ENCODE measurements at regions not wholly inside any gene's neighbourhood (a gene's known extent, or its start where the extent isn't known, plus 50 kb on each side); places are given as distances from the start of the nearest gene placed in this dataset.

DNA sequence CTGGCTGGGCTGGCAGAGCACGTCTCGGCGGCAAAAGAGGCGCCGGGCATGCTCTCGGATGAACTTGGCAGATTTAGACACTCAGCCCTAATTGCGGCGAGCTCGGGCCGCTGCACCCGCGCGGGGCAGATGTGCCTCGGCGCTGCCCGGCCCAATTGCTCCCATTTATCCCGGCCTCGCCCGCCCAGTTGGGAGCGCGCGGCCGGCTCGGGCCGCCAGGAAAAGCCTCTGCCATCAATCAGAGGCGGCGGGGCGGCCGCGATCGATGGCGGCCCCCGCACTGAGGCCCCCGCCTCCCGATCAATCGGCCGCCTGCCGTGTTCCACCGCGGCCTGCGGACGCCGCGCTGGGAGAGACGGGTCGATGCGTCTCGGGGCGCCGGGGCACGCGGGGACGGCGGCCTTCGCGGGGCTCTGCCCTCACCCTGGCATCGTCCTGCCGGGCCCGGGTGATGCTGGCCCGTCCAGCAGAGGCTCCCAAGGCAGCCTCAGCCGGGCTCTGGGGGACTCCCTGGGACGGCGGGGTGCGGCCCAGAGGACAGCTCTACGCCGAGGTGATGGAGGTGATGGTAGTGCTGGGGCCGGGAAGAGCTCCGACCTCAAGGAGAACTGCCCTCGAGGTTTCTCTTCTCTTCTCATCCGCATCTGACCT, 200.9 kb upstream of the N4BP1 start:
- ATAC-seq (no peak), DNase-seq (no peak)
- POLR2A ChIA-PET: no interaction called here
- no peak overlapping the region for H3K4me3 Mint-ChIP-seq
- H3K4me1 Mint-ChIP-seq: peaks cover 0 to 7% (median 2%) of the 10 kb centered on the region in 4 donors
- H3K27me3 Mint-ChIP-seq: peaks cover 25 to 49% (median 42%) of the 10 kb centered on the region in 5 donors
- peaks cover 0 to 12% (median 0%) of the 10 kb centered on the region in 3 donors for H3K36me3 Mint-ChIP-seq
- peaks cover 0 to 14% (median 5%) of the 10 kb centered on the region in 9 donors for H3K9me3 Mint-ChIP-seq
- H3K27ac Mint-ChIP-seq: no peak overlapping the region

DNA sequence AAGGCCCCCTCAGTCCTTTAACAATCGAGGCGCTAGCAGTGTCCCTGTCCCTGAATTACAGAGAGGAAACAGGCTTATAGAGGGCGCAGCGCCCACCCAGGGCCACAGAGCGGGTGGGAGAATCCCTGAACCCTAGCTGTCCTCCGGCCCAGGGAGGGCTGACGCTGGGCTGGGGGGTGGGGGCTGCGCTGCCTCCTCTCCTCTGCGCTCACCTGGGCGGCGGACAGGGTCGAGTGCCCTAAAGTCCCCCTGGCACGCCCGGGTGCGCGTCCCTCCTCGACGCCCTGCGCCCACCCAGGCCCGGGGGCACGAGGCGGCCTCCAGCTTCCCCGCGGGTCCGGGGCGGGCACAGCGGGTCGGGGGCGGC, 200.4 kb upstream of the N4BP1 start:
- peaks cover 0 to 17% (median 7%) of the 10 kb centered on the region in 9 donors for H3K9me3 Mint-ChIP-seq
- H3K27me3 Mint-ChIP-seq: peaks cover 26 to 49% (median 43%) of the 10 kb centered on the region in 5 donors
- DNase-seq (no peak), ATAC-seq (no peak)
- no peak overlapping the region for H3K4me3 Mint-ChIP-seq
- H3K27ac Mint-ChIP-seq: no peak overlapping the region
- peaks cover 0 to 7% (median 2%) of the 10 kb centered on the region in 4 donors for H3K4me1 Mint-ChIP-seq
- peaks cover 0 to 12% (median 0%) of the 10 kb centered on the region in 3 donors for H3K36me3 Mint-ChIP-seq
- POLR2A ChIA-PET: no interaction called here

DNA sequence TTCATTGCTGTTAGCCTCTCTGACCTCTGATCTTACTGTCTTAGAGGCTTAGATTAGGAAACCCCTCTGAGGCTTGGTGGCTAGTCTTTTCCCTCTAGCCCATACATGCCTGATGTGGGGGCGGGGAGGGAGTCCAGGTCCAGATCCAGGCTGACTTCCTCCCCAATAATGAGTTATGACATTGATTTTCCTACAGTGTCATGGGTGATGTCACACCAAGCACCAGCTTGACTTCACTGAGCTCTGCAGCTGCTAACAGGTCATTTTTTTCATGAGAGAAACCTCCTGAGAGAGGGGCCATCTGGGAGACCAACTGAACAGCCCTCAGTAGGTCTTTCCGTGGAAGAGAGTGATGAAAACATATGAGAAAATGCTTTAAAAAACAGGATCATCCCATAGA, 180.2 kb upstream of the N4BP1 start:
- no peak overlapping the region for H3K4me3 Mint-ChIP-seq
- H3K36me3 Mint-ChIP-seq: no peaks in the 10 kb centered on the region
- H3K9me3 Mint-ChIP-seq: peaks cover 0 to 13% (median 6%) of the 10 kb centered on the region in 9 donors
- peaks cover 0 to 33% (median 9%) of the 10 kb centered on the region in 5 donors for H3K27me3 Mint-ChIP-seq
- H3K4me1 Mint-ChIP-seq: no peaks in the 10 kb centered on the region
- POLR2A ChIA-PET: no interaction called here
- DNase-seq: no peak
- H3K27ac Mint-ChIP-seq: no peak overlapping the region
- no peak for ATAC-seq

DNA sequence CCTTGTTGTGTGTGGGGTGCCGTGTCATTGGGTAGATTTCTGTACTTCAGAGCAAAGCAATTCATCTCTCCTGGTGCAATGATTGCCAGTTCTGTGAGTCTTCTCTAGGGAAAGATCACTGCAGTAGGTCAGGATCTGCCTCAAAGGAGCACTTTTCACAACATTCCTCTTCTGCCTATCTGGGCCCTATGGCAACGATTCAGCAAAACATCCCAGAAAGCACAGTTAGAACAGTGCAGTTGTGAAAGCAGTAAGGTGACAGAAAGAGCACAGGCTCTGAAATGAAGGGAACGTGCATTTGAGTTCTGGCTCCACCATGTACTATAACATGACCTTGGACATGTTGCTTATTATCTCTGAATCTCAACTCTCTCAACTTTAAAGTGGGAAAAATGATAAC, 178.5 kb upstream of the N4BP1 start:
- no peak for ATAC-seq
- Mint-ChIP-seq H3K9me3 (peaks cover 0 to 13% (median 6%) of the 10 kb centered on the region in 9 donors), H3K27ac (no peak overlapping the region), H3K4me3 (no peak overlapping the region), H3K36me3 (no peaks in the 10 kb centered on the region), H3K27me3 (peaks cover 0 to 22% (median 5%) of the 10 kb centered on the region in 5 donors), H3K4me1 (no peaks in the 10 kb centered on the region)
- POLR2A ChIA-PET: no interaction called here
- DNase-seq: no peak

DNA sequence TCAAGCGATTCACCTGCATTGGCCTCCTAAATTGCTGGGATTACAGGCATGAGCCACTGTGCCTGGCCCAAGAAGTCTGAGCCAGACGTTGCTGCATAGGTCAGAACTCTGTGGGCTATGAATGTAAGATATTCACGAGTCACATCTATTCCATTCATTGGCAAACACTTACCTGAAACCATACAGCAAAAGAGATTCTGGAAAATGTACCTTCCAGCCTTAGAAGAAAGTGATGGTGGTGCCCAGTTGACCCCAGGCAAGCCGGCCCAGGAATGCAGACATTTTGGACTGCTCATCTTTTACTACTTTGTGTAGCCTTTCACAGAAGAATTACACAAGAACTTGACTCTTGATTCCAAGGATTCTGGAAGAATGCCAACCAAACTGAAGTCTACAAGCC, 135.6 kb upstream of the N4BP1 start:
- POLR2A ChIA-PET: interaction anchor here (0.7 kb wide), 1 partner anchor 20 kb away, joined by 4 read pairs; no protein-coding TSS in a partner anchor
- Mint-ChIP-seq H3K27ac (no peak overlapping the region), H3K9me3 (peaks cover 8 to 36% (median 17%) of the 10 kb centered on the region in 9 donors), H3K36me3 (peaks cover 2 to 12% (median 3%) of the 10 kb centered on the region in 3 donors), H3K27me3 (peaks cover 0 to 16% (median 6%) of the 10 kb centered on the region in 5 donors), H3K4me1 (no peaks in the 10 kb centered on the region), H3K4me3 (no peak overlapping the region)
- ATAC-seq (no peak), DNase-seq (no peak)

DNA sequence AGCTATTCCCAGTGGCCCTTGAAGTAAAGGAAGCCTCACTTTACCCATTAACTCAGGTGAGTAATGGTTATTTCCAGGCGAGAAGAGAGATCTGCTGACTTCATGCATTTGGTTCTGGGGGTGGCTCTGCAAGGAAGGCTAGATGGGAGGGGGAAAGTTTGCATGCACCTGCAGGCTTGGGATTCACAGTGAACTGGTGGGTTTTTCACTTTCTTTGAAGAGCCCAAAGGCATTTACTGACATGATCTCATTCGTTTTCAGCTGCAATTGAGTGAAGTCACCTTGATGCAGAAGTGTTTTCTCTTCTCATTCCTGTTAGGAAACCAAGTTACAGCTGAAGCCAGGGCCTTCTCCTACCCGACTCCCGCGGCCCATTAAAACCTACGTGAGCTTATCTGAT, 131.0 kb upstream of the N4BP1 start:
- DNase-seq: no peak
- H3K4me3 Mint-ChIP-seq: no peak overlapping the region

DNA sequence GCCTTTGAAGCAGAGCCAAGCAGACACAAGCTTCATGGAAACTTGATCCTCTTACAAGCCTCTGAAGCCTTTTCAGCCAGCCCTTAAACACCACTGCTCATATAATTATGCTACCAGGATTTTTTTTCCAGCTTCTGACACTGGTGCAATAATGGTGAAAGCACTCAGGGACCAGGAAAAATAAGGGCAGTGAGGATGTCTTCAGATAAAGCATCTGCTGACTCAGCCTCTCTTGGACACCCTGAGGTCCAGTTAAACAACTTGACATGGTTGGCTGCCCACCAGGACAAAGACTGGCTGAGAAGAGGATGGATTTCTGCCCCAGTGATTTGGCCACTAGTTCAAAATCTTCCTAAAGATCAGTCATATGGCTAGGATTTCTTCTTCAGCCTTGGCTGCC, 124.2 kb upstream of the N4BP1 start:
- H3K9me3 Mint-ChIP-seq: peaks cover 0 to 5% (median 2%) of the 10 kb centered on the region in 9 donors
- H3K27ac Mint-ChIP-seq: no peak overlapping the region
- H3K36me3 Mint-ChIP-seq: no peaks in the 10 kb centered on the region
- no peak overlapping the region for H3K4me3 Mint-ChIP-seq
- ATAC-seq (no peak), DNase-seq (no peak)
- peaks cover 0 to 2% (median 1%) of the 10 kb centered on the region in 5 donors for H3K27me3 Mint-ChIP-seq
- H3K4me1 Mint-ChIP-seq: no peaks in the 10 kb centered on the region
- POLR2A ChIA-PET: no interaction called here

More for the DNA sequence above, 131.0 kb upstream of the N4BP1 start:
- POLR2A ChIA-PET: no interaction called here
- Mint-ChIP-seq H3K27me3 (peaks cover 0 to 11% (median 1%) of the 10 kb centered on the region in 5 donors), H3K36me3 (peaks cover 2 to 4% (median 3%) of the 10 kb centered on the region in 3 donors), H3K4me1 (no peaks in the 10 kb centered on the region), H3K9me3 (peaks cover 0 to 18% (median 5%) of the 10 kb centered on the region in 9 donors), H3K27ac (no peak overlapping the region)
- ATAC-seq: no peak

DNA sequence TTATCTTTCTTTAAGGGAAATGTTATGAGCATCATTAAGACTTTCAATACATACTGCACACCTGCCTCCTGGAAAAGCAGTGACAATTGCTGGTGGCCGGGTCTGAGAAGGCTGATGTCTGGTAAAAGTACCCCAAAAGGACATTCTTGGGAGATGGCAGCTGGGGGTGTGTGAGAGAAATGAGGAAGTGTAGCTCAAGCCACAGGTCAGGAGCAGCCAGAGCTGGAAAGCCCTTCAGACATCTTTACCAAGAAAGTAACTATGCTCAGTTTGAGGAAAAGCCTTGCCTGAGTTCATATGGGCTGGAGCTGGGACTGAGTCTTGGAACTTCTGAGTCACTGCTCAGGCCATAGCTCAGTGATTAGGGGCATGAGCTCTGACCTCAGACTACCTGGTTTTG, 94.7 kb upstream of the N4BP1 start:
- H3K9me3 Mint-ChIP-seq: peaks cover 2 to 16% (median 8%) of the 10 kb centered on the region in 9 donors
- H3K4me1 Mint-ChIP-seq: peaks cover 0 to 1% (median 0%) of the 10 kb centered on the region in 4 donors
- no peak overlapping the region for H3K27ac Mint-ChIP-seq
- DNase-seq (no peak), ATAC-seq (no peak)
- H3K4me3 Mint-ChIP-seq: no peak overlapping the region
- peaks cover 6 to 12% (median 8%) of the 10 kb centered on the region in 5 donors for H3K27me3 Mint-ChIP-seq
- POLR2A ChIA-PET: no interaction called here
- H3K36me3 Mint-ChIP-seq: peaks cover 0 to 6% (median 0%) of the 10 kb centered on the region in 3 donors

DNA sequence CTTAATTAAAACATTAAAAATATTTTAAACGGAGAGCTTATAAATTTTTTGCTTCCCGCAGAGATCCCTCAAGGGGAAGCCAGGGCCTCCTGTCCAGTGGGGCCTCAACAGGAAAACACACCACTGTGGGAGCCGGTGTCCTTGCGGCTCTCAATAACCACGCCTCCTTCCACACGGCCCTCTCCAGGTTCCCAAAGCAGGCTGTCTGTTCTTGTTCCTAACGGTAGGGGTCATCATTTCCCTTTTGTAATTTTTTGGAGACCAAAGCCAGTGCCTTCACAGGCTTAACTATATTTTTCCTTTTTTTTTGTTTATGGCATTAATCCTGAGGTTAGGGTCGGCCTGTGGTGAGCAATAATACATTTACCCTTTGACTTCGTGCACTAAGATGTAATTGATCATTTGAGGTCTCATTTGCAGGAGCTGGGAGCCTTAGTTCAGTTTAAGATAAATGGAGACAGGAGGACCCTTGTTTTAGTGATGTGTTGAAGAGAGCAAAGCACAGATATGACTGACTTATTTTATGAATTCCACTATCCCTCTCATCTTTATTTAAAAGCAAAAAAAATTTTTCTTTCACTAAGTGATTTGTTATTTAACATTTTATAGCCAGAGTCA, 77.5 kb upstream of the N4BP1 start:
- Mint-ChIP-seq H3K4me1 (peaks cover 0 to 7% (median 2%) of the 10 kb centered on the region in 4 donors), H3K4me3 (no peak overlapping the region), H3K27ac (no peak overlapping the region), H3K27me3 (peaks cover 7 to 56% (median 21%) of the 10 kb centered on the region in 5 donors), H3K36me3 (no peaks in the 10 kb centered on the region), H3K9me3 (peaks cover 0 to 2% (median 0%) of the 10 kb centered on the region in 9 donors)
- POLR2A ChIA-PET: no interaction called here
- ATAC-seq (no peak), DNase-seq (peak in 2 of 10 donors; percentile 10 to 11)

DNA sequence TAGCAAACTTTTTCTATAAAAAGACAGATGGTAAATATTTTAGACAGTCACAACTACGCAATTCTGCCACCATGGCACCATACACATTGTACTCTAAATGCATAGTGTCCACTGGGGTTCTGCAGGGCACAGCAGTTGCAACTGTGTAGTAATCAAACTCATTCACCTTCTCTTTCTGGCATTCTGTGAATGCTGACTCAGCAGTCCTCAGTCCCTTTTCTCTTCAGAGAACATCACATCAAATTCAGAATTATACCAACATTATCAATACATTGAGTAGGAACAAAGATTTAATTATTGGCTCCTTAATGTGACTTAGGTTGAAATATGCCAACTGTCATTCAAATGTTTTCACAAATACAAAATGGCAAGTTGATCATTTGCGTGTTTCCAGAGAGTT, 74.2 kb upstream of the N4BP1 start:
- peaks cover 0 to 3% (median 0%) of the 10 kb centered on the region in 9 donors for H3K9me3 Mint-ChIP-seq
- no peak for DNase-seq
- POLR2A ChIA-PET: no interaction called here
- peaks cover 0 to 7% (median 2%) of the 10 kb centered on the region in 4 donors for H3K4me1 Mint-ChIP-seq
- ATAC-seq: no peak
- peaks cover 0 to 2% (median 0%) of the 10 kb centered on the region in 3 donors for H3K36me3 Mint-ChIP-seq
- peaks cover 4 to 30% (median 16%) of the 10 kb centered on the region in 5 donors for H3K27me3 Mint-ChIP-seq
- H3K4me3 Mint-ChIP-seq: no peak overlapping the region
- H3K27ac Mint-ChIP-seq: no peak overlapping the region

DNA sequence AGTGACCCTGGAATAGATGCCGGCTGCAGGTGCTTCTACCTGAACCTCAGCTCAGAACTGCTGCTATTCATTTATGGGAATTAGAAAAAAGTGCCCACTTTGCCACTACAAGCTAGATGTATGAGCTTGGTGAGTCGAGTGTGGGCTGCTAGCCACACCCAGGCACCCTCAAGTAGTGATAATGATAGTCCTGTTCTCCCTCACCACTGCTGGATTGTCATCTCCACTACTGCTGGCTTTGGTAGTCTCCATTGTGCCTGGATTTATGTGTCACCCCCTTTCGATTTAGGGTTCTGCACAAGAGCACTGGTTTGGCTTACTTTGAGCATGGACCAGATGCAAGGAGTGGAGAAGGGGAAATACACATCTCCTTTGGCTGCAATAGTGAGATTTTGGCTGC, 73.0 kb upstream of the N4BP1 start:
- H3K27me3 Mint-ChIP-seq: peaks cover 4 to 30% (median 16%) of the 10 kb centered on the region in 5 donors
- peaks cover 0 to 2% (median 0%) of the 10 kb centered on the region in 3 donors for H3K36me3 Mint-ChIP-seq
- no peak overlapping the region for H3K27ac Mint-ChIP-seq
- ATAC-seq (no peak), DNase-seq (no peak)
- POLR2A ChIA-PET: no interaction called here
- H3K9me3 Mint-ChIP-seq: peaks cover 0 to 5% (median 0%) of the 10 kb centered on the region in 9 donors
- peaks cover 0 to 7% (median 2%) of the 10 kb centered on the region in 4 donors for H3K4me1 Mint-ChIP-seq
- H3K4me3 Mint-ChIP-seq: no peak overlapping the region

DNA sequence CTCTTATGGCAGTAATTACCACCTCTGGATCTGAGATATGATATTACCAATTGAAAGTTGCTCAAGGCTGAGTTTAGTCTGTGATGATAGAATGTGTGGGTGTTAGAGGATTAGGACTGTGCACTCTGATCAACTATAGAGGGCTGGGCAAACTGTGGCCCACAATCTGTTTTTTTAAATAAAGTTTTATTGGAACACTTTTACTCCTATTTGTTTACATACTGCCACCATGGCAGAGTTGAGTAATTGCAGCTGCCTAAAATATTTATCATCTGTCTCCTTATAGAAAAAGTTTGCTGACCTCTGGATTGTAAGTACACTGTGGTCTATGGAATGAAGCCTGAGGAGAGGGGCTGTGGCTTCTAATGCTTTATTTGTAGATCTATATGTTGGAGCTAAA, 71.5 kb upstream of the N4BP1 start:
- Mint-ChIP-seq H3K4me3 (no peak overlapping the region), H3K9me3 (peaks cover 0 to 9% (median 0%) of the 10 kb centered on the region in 9 donors), H3K4me1 (peaks cover 0 to 4% (median under 1%) of the 10 kb centered on the region in 4 donors), H3K27ac (no peak overlapping the region), H3K27me3 (peaks cover 2 to 26% (median 12%) of the 10 kb centered on the region in 5 donors), H3K36me3 (peaks cover 0 to 2% (median 0%) of the 10 kb centered on the region in 3 donors)
- no peak for DNase-seq
- POLR2A ChIA-PET: interaction anchor here (0.6 kb wide), 1 partner anchor 31 kb away, joined by 3 read pairs; no protein-coding TSS in a partner anchor
- no peak for ATAC-seq

DNA sequence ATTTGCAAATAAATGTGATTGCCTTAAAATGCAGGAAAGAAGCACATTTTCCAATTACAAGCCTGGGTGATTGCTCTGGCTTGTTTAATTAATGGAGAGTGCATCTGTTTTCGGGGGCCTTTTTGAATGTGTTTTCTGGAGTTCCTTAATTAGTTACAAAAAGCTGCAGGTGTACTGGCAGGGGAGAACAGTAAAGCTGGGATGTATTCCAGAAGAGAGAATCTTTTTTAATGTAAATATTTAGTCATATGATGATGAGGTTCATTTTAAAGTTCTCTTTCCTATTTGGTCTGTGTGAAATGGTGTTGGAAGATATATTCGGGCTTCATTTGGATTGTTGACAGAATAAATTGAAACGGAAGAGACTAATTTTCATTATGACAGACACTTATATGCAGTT, 70.9 kb upstream of the N4BP1 start:
- Mint-ChIP-seq H3K9me3 (peaks cover 0 to 9% (median 0%) of the 10 kb centered on the region in 9 donors), H3K27ac (no peak overlapping the region), H3K36me3 (peaks cover 0 to 2% (median 0%) of the 10 kb centered on the region in 3 donors), H3K4me1 (peaks cover 0 to 2% (median 0%) of the 10 kb centered on the region in 4 donors), H3K27me3 (peaks cover 0 to 19% (median 6%) of the 10 kb centered on the region in 5 donors), H3K4me3 (no peak overlapping the region)
- POLR2A ChIA-PET: interaction anchor here (0.6 kb wide), 1 partner anchor 32 kb away, joined by 3 read pairs; no protein-coding TSS in a partner anchor
- no peak for ATAC-seq
- DNase-seq: no peak

All from naive thymus-derived CD8-positive, alpha-beta T cell (primary cell).